Astrocyte (in vitro differentiated cells and primary cell): ENCODE measurements at regions not wholly inside any gene's neighbourhood (a gene's known extent, or its start where the extent isn't known, plus 50 kb on each side); places are given as distances from the start of the nearest gene placed in this dataset.

Experiments
- DNase-seq: peaks from one replicate; pipeline ENCODE4 v3.0.0-alpha.2; 2010; ENCODE audit warnings: low read depth
- FAIRE-seq: peaks from 2 replicates; lab custom pipeline; 2011; peaks lifted over from hg19 to GRCh38; lab: Jason Lieb, UNC
- H2AFZ ChIP-seq: 2 replicates; pipeline ENCODE4 v1.6.0; 2012; ENCODE audit warnings: low read depth, low read length, inconsistent platforms
- H3K27ac ChIP-seq: 2 replicates; pipeline ENCODE4 v1.5.1; 2011; ENCODE audit warnings: low read depth, low read length, inconsistent platforms
- H3K27me3 ChIP-seq: 2 replicates; pipeline ENCODE4 v1.6.0; 2011; ENCODE audit warnings: low read length, inconsistent platforms; ENCODE audit not compliant: insufficient read depth
- H3K36me3 ChIP-seq: 2 replicates; pipeline ENCODE4 v1.5.1; 2011; ENCODE audit warnings: low read length, inconsistent platforms; ENCODE audit not compliant: insufficient read depth
- H3K4me1 ChIP-seq: 2 replicates; pipeline ENCODE4 v1.5.1; 2011; ENCODE audit warnings: low read length, inconsistent platforms; ENCODE audit not compliant: insufficient read depth
- H3K4me2 ChIP-seq: 2 replicates; pipeline ENCODE4 v1.6.0; 2012; ENCODE audit warnings: low read length, inconsistent platforms
- H3K4me3 ChIP-seq: 2 replicates; pipeline ENCODE4 v1.5.1; 2011; ENCODE audit warnings: low read depth, mild to moderate bottlenecking, low read length, inconsistent platforms; ENCODE audit not compliant: insufficient read depth
- H3K79me2 ChIP-seq: 2 replicates; pipeline ENCODE4 v1.6.0; 2012; ENCODE audit warnings: mild to moderate bottlenecking, low read length, inconsistent platforms; ENCODE audit not compliant: insufficient read depth
- H3K9ac ChIP-seq: 2 replicates; pipeline ENCODE4 v1.6.0; 2012; ENCODE audit warnings: mild to moderate bottlenecking, low read length, inconsistent platforms
- H3K9me3 ChIP-seq: 2 replicates; pipeline ENCODE4 v1.5.1; 2012; ENCODE audit warnings: low read depth, mild to moderate bottlenecking, low read length, inconsistent platforms; ENCODE audit not compliant: insufficient read depth
- H4K20me1 ChIP-seq: 2 replicates; pipeline ENCODE4 v1.6.0; 2012; ENCODE audit warnings: low read length, inconsistent platforms; ENCODE audit not compliant: insufficient read depth
- H3K27ac Mint-ChIP-seq: one replicate; pipeline ENCODE4 v1.8.0; 2021; ENCODE audit warnings: mild to moderate bottlenecking, mixed read lengths; ENCODE audit not compliant: unreplicated experiment
- H3K27me3 Mint-ChIP-seq: one replicate; pipeline ENCODE4 v1.8.0; 2021; ENCODE audit warnings: low read depth, mixed read lengths; ENCODE audit not compliant: unreplicated experiment
- H3K36me3 Mint-ChIP-seq: one replicate; pipeline ENCODE4 v1.8.0; 2021; ENCODE audit warnings: low read depth, mixed read lengths; ENCODE audit not compliant: unreplicated experiment
- H3K4me1 Mint-ChIP-seq: one replicate; pipeline ENCODE4 v1.8.0; 2021; ENCODE audit warnings: low read depth, mixed read lengths; ENCODE audit not compliant: unreplicated experiment
- H3K4me3 Mint-ChIP-seq: one replicate; pipeline ENCODE4 v1.8.0; 2021; ENCODE audit warnings: mild to moderate bottlenecking, moderate library complexity, mixed read lengths; ENCODE audit not compliant: unreplicated experiment
- H3K9me3 Mint-ChIP-seq: one replicate; pipeline ENCODE4 v1.8.0; 2021; ENCODE audit warnings: mild to moderate bottlenecking, mixed read lengths; ENCODE audit not compliant: unreplicated experiment
- EZH2 ChIP-seq: IDR thresholded peaks from 2 replicates; pipeline ENCODE4 v1.6.1; 2012; ENCODE audit warnings: mild to moderate bottlenecking, low read length, inconsistent platforms; ENCODE audit not compliant: insufficient read depth
- TF ChIP-seq, protein P1 (sequence below): IDR thresholded peaks from 2 replicates; pipeline ENCODE4 v1.5.1; 2011; ENCODE audit warnings: low read depth, mild to moderate bottlenecking, inconsistent platforms, low read length, moderate library complexity; ENCODE audit not compliant: insufficient read depth

DNA sequence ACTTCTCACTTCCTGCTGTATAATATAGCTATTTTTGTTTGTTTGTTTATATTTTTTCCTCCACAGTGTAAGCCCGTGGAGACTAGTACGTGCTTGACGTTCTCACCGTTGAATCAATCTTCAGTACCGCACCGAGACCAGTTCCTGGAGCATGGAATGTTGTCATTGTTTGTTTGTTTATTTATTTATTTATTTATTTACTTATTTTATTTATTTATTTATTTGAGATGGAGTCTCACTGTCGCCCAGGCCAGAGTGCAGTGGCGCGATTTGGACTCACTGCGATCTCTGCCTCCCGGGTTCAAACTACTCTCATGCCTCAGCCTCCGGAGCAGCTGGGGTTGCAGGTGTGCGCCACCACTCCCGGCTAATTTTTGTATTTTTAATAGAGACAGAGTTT lies 506.6 kb upstream of the TMEM132C start:
- FAIRE-seq = no peak
- no peak for TF ChIP-seq EZH2
- TF ChIP-seq, protein P1, sequence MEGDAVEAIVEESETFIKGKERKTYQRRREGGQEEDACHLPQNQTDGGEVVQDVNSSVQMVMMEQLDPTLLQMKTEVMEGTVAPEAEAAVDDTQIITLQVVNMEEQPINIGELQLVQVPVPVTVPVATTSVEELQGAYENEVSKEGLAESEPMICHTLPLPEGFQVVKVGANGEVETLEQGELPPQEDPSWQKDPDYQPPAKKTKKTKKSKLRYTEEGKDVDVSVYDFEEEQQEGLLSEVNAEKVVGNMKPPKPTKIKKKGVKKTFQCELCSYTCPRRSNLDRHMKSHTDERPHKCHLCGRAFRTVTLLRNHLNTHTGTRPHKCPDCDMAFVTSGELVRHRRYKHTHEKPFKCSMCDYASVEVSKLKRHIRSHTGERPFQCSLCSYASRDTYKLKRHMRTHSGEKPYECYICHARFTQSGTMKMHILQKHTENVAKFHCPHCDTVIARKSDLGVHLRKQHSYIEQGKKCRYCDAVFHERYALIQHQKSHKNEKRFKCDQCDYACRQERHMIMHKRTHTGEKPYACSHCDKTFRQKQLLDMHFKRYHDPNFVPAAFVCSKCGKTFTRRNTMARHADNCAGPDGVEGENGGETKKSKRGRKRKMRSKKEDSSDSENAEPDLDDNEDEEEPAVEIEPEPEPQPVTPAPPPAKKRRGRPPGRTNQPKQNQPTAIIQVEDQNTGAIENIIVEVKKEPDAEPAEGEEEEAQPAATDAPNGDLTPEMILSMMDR = no peak

DNA sequence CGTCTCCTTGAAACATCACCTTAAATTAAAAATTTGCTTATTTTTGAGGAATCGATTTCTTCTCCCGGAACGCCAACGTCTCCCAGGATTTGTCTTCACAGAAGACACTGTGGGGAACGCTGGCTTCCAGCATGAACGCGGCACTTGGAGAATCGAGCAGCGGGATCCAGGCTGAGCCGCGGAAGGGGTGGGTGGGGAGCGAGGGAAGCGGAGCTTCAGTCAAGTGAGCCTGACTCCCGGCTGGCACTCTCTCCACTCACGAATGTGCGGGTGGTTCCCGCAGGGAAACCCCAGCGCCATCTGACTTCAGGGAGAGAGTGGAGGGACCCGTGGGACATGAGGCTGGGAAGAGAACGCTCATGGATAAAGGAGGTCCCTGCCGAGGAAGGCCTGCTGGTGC lies 506.0 kb upstream of the TMEM132C start:
- Histone ChIP-seq H3K9ac (no peak overlapping the region), H3K9me3 (peaks cover 7% of the 10 kb centered on the region), H3K4me2 (no peak overlapping the region), H3K36me3 (no peaks in the 10 kb centered on the region), H3K4me1 (no peaks in the 10 kb centered on the region), H3K79me2 (no peaks in the 10 kb centered on the region), H2AFZ (no peak overlapping the region), H3K4me3 (no peak overlapping the region), H3K27ac (no peak overlapping the region), H3K27me3 (no peaks in the 10 kb centered on the region), H4K20me1 (no peaks in the 10 kb centered on the region)
- Mint-ChIP-seq H3K9me3 (peaks cover 5% of the 10 kb centered on the region), H3K4me1 (no peaks in the 10 kb centered on the region), H3K36me3 (no peaks in the 10 kb centered on the region), H3K4me3 (no peak overlapping the region), H3K27me3 (no peaks in the 10 kb centered on the region), H3K27ac (no peak overlapping the region)
- TF ChIP-seq, protein P1 = no peak
- no peak for TF ChIP-seq EZH2
- DNase-seq (no peak), FAIRE-seq (no peak)

More for the DNA sequence above, 506.6 kb upstream of the TMEM132C start:
- Mint-ChIP-seq H3K27me3 (no peaks in the 10 kb centered on the region), H3K36me3 (no peaks in the 10 kb centered on the region), H3K4me3 (no peak overlapping the region), H3K4me1 (no peaks in the 10 kb centered on the region), H3K27ac (no peak overlapping the region), H3K9me3 (peaks cover 5% of the 10 kb centered on the region)
- peaks cover 7% of the 10 kb centered on the region for H3K9me3 ChIP-seq
- no peak for DNase-seq
- no peaks in the 10 kb centered on the region for H3K27me3 ChIP-seq
- no peak overlapping the region for H3K4me3 ChIP-seq
- H3K9ac ChIP-seq = no peak overlapping the region
- no peaks in the 10 kb centered on the region for H3K36me3 ChIP-seq
- H3K4me1 ChIP-seq = no peaks in the 10 kb centered on the region
- no peaks in the 10 kb centered on the region for H3K79me2 ChIP-seq
- H3K4me2 ChIP-seq = no peak overlapping the region
- no peak overlapping the region for H3K27ac ChIP-seq
- H4K20me1 ChIP-seq = no peaks in the 10 kb centered on the region
- H2AFZ ChIP-seq = no peak overlapping the region

DNA sequence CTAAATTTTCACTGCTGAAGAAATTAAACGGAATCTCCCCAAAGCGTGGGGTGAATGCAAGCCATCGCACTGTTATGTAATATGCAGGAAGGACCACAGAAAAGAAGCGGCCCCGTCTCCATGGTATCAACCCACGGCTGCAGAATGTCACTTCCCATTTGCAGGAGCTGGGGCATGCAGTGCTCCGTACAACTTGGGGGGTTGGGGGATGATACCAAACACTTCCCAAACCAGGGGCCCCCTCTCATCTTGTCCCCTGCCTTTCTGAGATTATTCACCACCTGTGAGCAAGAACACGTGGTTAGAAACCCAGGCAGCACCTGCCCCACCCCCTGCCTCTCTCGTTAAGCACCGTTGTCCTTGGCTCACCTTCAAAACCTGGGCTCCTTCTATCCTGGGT lies 505.1 kb upstream of the TMEM132C start:
- H3K4me1 Mint-ChIP-seq = no peaks in the 10 kb centered on the region
- Histone ChIP-seq H3K4me2 (no peak overlapping the region), H3K9ac (no peak overlapping the region), H3K36me3 (no peaks in the 10 kb centered on the region), H3K27me3 (no peaks in the 10 kb centered on the region), H3K9me3 (peaks cover 7% of the 10 kb centered on the region), H3K4me3 (no peak overlapping the region), H3K27ac (no peak overlapping the region), H3K4me1 (no peaks in the 10 kb centered on the region), H2AFZ (no peak overlapping the region), H3K79me2 (no peaks in the 10 kb centered on the region), H4K20me1 (no peaks in the 10 kb centered on the region)
- no peak overlapping the region for H3K4me3 Mint-ChIP-seq
- no peak for DNase-seq
- no peaks in the 10 kb centered on the region for H3K36me3 Mint-ChIP-seq
- no peak overlapping the region for H3K27ac Mint-ChIP-seq
- peaks cover 5% of the 10 kb centered on the region for H3K9me3 Mint-ChIP-seq
- no peaks in the 10 kb centered on the region for H3K27me3 Mint-ChIP-seq
- TF ChIP-seq, protein P1 = no peak
- no peak for TF ChIP-seq EZH2
- no peak for FAIRE-seq
